Inflammatory macrophage (primary cell): ENCODE measurements at regions not wholly inside any gene's neighbourhood (a gene's known extent, or its start where the extent isn't known, plus 50 kb on each side); places are given as distances from the start of the nearest gene placed in this dataset.
"Not testable (repeated sequence)": the region's sequence is repeated elsewhere in the genome, so short reads cannot be mapped to it uniquely, and the experiment has no call there.

Source experiments
- DNase-seq, 2 donors: peaks; one replicate each; pipeline ENCODE4 v3.0.0-alpha.2; 2020 to 2022

DNA sequence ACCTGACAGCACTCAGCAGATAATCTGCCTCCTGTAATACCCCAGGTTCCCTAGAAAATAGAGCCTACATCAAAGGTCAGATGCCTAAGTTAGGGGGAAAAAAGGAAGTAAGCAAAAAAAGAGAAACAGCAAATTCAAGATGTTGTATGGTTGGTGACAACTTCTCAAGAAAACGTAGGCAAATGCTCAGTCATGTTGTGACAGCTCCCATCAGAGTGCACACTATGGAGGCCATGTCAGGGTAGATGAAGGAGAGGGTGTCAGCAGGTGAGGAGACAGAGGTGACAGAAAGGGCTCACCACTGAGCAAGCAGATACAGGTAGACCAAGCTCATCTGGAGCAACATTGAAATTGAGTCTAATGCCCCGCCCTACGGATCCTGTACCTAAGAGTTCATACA lies 356.8 kb upstream of the BRINP1 start:
- no peak for DNase-seq

DNA sequence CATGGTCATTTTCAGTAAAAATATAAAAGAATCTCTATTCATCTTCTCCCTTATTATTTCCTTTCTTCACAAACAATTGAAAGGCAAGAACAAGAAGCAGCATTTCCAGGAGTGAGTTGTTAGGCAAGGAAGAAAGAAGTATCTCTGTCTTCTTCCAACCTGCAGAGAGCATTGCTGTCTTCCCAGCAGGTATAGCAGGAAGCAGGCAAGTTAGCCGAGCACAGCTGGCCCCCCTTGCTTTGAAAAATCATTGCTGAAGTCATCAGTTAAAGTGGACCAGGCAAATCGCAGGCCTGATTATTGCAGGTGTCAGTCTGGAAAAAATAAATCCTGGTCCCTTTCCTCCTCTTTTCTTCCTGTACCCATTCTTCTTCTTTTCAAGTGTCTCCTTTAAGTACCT lies 353.1 kb upstream of the BRINP1 start:
- no peak for DNase-seq

DNA sequence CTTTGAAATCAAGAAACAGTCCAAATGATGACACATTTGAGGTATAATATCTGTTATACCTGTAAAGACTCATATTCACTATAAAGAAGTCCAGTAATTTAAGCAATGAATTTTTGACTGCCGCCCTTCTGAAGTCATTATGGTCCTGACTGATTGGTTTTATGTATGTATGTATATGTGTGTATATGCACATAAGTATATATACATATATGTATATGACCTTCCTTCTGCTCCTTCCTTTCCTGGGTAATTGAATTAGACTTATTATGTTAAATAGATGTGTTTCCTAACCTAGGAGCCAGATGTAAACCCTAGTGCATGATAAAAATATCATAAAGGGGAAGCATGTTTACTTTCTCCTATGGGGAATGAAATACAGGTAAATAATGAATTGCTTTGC lies 343.1 kb upstream of the BRINP1 start:
- no peak for DNase-seq

DNA sequence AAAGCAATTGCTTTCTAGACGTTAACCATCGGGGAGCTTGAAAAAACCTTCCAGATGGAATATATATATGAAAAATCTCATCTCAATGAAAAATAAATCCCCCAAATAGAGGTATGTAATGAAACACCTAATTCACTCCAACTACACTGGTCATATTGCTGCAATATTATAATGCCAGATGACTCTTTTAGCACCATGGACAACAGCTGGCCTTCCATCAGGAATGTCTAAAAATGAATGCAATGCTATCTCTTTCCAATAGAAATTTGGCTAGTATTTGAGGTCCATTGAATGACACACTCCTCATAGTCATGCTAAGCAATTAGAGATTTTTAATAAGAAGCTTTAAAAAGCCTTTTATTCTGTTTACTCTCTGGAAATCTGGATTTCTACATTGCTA lies 340.2 kb upstream of the BRINP1 start:
- DNase-seq = no peak

DNA sequence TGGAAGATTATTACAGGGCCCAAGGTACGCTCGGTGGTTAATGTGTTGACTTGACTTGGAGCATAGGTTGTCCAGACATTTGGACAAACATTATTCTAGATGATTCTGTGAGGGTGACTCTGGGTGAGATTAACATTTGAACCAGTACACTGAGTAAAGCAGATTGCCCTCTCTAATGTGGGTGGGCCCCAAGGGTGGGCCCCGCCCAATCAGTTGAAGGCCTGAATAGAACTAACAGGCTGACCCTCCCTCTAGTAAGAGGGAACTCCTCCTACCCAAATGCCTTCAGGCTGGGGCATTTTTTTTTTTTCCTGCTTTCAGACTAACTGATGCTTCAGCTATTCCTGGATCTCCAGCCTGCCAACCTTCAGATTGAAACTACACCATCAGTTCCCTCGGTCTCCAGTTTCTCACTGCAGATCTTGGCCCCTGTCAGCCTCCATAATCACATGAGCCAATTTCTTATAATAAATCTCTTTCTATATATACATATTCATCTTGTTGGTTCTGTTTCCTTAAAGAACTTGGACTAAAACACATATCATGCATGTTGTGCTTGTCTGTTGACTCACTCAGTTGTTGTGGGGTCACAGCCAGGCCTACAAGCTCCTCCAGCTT lies 338.1 kb upstream of the BRINP1 start:
- DNase-seq = no peak

DNA sequence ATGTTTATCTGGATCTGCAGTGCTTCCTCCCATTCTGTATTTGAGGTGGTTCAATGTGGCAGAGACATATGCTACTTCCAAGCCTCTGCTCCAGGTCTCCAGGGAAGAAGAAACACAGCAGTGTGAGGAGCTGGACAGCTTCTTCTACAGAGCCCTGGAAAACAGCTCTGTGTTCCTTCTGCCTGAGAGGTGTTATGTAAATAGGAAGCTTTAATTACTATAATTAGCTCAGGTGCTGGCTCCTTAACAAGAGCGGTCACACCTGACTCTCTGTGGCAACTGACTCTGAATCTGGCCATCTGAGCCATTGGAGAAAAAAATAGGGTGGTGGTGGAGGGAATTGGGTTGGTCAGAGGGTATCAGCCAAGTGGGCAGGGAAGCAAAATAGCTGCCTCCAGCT lies 332.4 kb upstream of the BRINP1 start:
- DNase-seq = no peak

DNA sequence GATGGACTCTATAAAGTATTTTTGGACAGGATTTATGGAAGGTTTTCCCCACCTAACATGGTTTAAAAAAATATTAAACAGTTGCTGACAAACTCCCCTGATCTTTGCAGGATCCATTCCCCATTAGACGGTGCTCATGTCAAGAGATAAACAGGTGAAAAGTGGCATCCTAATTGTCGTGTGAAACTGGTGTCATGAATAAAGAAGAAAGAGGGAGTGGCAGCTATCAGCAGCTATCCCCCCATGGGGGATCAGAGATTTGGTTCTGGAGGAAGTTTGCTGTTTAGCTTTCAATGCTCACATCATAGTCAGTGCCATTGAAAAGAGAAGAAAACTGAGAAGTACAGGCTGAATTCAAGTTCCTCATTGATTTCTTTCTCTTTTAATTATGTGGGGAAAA lies 329.3 kb upstream of the BRINP1 start:
- DNase-seq = no peak

DNA sequence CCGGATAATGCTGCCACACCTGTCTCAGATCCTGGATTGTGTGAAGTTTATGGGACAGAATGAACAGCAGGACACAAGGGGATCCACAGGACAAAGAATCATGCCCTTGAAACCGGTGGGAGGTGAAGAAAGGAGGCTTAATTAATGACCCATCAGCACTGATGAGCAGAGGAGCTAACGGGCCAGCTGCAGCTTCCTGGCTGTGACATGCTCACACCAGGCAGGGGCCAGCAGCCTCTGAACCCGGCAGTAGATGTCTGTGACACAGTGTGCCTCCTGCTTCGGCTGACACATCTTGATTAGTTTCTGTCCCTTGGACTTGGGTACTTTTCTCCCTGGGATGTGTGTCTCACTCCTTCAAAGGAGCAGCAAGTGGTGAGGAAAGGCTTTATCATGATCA lies 328.8 kb upstream of the BRINP1 start:
- no peak for DNase-seq

DNA sequence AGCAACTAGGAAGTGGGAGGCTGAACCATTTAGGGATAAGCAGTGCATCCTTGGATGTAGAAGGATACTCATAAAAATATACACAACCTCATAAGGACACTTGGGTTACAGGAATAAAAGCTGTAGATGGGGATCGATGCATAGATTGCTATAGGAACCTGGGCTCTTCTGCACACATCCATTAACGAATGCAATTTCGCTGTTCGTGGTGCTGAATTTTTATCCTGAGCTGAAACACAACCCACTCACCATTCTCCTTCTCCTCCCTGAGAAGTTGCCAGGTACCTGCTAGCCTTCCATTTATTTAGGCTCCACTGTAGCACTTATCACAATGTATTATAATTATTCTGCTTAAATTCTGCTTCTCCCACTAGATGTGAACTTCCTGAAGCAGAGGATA lies 320.6 kb upstream of the BRINP1 start:
- no peak for DNase-seq

DNA sequence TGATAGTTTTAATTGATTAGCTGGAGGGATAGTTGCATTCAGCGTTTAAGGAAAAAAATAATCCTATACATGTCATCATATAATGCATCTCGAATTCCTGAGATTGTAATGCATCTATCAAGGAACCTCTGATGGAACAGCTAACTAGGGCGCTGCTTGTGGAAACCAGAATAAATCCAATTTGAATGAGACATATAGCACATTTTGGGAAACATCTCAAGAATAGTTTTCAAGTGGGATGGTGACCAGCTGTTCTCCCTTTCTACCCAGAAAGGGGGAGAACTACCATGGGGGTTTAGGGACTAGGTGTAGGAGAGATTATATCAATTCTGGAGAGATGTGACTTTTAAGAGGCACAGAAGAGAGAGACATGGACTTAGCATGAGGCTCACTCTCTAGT lies 319.3 kb upstream of the BRINP1 start:
- no peak for DNase-seq

DNA sequence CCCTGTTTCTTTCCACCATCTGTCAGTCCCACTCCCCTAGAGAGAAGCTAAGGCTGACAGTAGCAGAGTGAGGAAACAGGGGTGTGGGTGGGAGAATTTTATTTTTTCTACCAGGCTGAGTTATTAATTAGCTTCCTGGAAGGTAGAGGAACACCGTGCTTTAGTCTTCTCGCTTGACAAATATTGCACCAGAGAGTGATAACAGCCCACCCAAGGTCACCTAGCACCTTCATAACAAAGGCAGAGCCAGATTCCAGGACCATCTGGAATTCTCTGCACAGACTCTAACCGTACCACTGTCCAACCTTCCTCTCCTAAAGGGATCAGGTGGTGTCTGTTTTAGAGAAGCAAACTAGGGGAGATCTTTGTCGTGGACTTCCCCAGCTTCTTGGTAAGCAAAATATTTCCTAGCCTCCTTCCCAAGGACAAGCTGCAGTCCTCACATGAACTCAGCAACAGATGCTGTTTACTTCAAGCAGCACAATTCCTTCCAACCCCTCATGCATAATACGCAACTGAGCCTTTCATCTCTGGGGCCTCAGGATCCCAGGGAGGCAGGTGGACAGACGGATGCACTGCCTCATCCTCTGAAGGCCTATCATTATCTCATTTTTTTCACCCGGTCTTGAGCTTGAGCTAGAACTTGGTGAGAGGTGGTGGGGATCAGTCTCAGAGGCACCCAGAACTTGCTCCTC lies 308.7 kb upstream of the BRINP1 start:
- no peak for DNase-seq

DNA sequence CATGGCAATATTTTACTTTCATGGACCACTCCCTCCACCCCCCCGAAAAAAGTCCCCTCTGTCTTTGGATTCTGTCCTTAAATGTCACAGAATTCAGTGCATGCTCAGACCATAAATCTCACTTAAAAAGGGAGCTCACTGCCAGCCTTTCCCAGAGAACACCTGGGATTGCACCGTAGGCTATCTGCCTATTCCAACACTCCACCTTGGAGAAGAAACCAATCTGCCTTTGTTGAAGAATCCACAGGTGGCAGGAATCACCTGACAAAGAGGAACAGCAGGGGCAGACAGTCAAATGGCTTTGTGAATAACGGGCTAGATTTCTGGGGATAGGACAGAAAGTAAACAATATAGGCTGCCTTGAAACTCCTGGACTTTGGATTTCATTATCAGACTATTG lies 306.7 kb upstream of the BRINP1 start:
- no peak for DNase-seq

DNA sequence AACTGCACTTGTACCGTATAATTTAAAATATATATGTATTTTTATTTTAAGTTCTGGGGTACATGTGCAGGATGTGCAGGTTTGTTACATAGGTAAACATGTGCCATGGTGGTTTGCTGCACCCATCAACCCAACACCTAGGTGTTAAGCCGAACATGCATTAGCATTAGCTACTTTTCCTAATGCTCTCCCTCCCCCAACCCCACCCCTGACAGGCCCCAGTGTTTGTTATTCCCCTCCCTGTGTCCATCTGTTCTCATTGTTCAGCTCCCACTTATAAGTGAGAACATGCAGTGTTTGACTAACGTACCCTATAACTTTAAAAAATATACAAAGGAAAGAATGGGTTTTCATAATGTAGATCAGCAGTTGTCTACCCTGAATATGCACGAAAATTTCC lies 303.5 kb upstream of the BRINP1 start:
- not testable (repeated sequence) for DNase-seq

DNA sequence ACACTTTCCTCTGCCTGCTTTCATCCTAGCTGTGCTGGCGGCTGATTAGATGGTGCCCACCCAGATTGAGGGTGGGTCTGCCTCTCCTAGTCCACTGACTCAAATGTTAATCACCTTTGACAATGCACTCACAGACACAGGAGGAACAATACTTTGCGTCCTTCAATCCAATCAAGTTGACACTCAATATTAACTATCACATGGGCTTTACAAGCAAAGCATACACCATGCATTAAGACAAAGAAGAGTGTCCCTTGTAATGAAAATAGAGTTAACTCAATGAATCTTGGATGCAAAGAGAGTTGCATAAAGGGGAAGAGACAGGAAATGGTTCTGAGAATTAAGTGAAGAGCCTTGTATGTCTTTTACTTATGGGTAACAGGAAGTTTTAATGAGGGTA lies 298.7 kb upstream of the BRINP1 start:
- DNase-seq = no peak

DNA sequence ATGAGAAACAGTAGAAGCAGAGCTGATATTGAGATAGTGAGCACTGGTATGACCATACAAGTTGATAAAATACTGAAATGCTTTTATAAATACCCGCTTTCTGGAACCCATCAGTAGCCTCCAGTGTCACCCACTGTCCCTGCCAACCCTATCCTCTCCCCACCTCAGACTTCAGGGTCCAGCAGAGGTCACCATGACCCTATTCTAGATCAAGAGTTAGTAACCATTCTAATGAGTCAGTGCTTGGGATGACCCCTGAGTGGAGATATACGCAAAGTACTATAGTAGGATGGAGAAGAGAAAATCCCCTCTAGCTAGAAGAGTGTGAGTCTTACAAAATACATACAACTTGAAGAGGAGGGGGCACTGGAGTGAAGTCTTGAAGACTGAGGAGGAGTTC lies 297.9 kb upstream of the BRINP1 start:
- DNase-seq = no peak

DNA sequence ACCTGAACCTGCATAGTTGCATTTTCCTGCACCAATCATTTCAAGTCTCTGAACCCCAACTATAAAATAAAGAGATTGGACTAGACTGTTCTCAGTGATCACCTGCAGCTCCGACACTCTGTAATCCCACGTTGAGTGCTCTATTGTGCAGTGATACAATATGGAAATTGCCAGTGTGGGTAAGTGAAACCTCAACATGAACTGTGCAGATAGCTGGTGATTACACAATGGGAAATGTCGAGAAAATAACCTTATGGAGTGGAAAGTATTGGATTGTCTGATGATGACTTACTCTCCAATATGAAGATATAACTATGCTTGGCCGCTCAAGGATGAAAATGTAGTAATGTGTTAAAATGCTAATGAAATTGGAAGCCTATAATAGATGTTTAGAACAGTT lies 293.1 kb upstream of the BRINP1 start:
- no peak for DNase-seq

DNA sequence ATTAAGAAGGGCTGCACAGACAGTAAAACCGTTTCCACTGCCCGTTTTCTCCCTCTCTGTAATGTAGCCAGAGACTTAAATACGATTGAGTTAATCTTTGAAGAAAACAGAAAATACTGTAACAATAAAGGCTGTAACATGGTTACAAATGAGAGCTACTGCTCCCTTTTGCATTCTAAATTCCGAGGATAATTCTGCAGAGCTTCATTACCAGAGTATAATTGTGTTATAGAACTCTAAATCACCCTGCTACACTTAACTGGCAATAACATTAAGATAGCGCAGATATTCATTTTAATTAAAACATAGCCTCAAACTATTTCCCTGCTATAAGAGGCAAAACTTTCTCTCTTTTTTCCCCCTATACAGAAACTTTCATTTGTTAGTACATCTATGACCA lies 283.7 kb upstream of the BRINP1 start:
- no peak for DNase-seq

DNA sequence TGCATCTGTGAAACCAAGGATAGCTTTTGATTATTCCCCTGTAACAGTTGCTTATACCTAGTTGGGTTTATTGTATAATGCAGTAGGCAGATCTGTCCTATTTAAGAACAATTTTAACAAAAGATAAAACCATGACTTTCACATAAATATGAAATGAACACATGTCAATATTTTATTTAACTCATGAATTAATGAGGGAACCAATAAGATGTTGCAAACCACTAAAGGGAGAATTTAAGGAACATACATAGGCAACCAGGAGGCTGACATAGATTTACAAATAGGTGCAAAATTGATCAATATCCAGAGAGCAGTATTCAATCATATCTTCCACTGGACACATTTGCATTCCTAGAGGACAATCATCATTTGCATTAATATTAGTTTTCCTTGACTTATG lies 280.0 kb upstream of the BRINP1 start:
- DNase-seq = no peak

DNA sequence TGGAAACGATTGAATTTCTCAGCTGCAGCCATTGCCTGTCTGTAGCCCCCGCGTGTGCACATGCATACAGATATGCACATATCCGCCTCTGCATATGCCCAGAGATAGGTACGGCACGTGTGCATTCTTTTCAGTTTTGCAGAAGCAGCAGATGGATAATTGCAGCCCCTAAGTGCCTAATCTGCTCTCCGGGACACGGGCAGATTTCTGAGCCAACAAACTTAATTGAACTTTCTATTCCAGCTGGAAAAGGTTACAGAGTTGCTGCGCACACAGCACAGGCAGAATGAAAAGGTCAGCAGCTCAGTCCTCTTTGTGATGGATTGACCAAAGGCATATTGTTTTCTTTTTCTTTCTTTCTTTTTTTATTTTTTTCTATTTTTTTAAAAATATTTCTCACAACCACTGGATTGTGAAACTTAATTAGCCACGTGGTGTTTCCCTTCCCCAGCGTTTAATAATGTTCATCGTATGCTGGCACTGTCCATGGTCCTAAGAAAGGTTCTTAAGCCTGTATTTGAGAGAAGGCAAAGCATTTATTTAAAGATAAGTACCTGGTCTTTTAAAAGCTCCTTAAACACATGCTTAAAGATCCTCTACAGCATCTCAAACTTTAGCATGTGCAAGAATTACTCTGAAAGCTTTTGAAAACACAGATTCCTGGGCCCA lies 270.2 kb upstream of the BRINP1 start:
- no peak for DNase-seq

DNA sequence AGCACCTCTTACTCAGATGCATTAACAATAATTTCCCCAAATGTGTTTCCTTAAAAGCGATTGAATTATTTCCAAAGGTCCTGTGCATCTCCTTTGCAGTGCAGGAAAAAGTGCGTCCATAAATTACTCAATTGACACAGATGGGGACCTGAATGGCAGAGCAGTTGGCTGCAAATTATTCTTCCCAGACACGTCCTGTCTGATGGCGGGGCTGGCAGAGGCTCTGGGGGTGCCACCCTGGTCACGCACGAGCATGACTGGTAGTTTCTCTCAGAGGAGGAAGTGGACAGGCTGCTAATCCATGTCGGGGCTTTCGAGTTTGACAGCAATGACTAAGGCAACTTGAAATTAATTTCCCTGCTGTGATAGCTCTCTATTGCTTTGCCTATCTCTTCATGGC lies 264.8 kb upstream of the BRINP1 start:
- DNase-seq = no peak

DNA sequence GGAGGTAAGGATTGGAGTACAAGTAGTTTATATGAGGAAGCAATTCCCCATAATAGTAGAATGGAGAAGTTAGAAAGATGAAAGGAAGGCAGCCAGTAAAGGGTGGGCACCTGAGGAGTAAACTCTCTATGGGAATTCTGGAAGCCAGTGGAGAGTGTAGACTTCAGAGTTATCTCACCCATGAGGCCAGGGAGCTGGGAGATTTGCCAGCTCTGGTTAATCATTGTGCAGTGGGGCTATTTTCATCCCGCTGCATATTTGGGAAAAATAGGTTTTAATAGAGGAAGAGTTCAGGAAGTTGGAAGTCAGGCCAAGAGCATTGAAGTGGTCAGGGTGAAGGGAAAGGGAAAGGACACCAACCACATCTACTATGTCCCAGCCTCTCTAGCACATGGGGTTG lies 242.3 kb upstream of the BRINP1 start:
- DNase-seq = no peak

DNA sequence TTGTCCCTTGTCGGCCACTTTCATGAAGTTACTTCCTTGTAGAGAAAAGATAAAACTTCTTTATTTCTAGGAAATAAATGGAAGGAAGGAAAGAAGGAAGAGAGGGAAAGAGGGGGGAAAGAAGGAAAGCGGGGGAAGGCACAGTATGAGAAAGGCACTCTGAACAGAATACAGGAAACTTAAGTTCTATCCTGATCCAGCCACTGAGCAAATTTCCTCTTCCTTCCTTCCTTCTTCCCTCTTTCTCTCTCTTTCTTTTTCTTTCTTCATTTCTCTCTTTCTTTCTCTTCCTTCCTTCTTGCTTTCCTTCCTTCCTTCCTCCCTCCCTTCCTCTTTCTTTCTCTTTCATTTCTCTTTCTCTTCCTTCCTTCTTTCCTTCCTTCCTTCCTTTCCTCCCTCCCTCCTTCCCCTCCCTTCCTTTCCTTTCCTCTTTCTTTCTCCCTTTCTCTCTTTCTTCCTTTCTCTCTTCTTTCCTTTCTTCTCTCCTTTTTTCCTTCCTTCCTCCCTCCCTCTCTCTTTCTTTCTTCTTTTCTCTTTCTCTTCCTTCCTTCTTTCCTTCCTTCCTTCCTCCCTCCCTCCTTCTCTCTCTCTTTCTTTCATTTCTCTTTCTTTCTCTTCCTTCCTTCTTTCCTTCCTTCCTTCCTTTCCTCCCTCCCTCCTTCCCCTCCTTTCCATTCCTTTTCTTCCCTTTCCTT lies 240.2 kb upstream of the BRINP1 start:
- DNase-seq = no peak

DNA sequence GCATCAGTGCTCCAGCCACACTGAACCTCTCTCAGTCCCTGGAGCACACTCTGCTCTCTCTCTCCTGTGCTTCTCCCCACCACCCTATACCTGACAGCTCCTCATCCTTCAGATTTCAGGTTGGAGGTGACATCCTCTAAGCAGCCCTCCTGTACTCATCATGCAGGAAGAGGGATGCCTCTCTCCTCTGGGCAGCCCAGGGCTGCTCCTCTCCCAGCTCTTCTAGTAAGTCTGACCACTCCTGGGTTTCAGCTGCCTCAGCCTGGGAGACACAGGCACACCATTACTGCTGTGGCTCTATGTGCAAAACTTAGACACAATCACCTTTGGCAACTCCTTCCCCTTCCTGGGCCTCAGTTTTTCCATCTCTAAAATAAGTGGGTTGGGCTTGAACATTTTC lies 232.4 kb upstream of the BRINP1 start:
- no peak for DNase-seq

DNA sequence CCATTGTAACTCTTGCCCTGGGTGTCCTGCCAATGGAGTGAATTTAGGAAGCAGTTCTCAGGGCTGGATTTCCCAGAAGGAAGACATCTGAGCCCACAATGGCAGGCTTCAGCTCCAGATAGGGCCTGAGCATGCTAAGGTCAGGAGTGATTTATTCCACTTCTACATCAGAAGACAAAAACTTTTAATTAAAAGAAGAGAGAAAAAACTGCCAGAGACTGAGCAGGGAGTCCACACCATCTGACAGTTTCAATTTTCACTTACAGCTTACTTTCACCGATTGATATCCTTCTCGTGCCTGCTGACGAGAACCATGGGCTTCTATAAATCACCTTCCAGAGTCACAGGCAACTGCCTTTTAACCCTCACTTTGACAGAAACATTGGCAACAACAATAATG lies 228.3 kb upstream of the BRINP1 start:
- DNase-seq = no peak
